Adrenal gland (tissue), 5 donors: ENCODE measurements at regions not wholly inside any gene's neighbourhood (a gene's known extent, or its start where the extent isn't known, plus 50 kb on each side); places are given as distances from the start of the nearest gene placed in this dataset.

ENCODE experiments used
- POLR2A ChIP-seq, 2 donors: fragments of 450-650 bp; IDR thresholded peaks; one replicate each; pipeline ENCODE4 v1.6.1; 2017; ENCODE audit warnings: antibody characterized with exemption in 2 of 2, mild to moderate bottlenecking in 2 of 2, moderate library complexity in 1 of 2
- TF ChIP-seq, protein P1 (sequence below), 6 experiments: fragments of 450-650 bp in 4 of 6; fragments of 200-600 bp in 2 of 6; sonication (generic) in 1 of 6; IDR thresholded peaks; 1 replicate in 5 of 6; 2 replicates in 1 of 6; pipeline versions ENCODE4 v1.5.1 to v1.8.0; 2016 to 2021; ENCODE audit warnings: antibody characterized with exemption in 6 of 6, mild to moderate bottlenecking in 2 of 6, moderate library complexity in 1 of 6
- donor health status: DM: no; HTN: no; CAD: no.

DNA sequence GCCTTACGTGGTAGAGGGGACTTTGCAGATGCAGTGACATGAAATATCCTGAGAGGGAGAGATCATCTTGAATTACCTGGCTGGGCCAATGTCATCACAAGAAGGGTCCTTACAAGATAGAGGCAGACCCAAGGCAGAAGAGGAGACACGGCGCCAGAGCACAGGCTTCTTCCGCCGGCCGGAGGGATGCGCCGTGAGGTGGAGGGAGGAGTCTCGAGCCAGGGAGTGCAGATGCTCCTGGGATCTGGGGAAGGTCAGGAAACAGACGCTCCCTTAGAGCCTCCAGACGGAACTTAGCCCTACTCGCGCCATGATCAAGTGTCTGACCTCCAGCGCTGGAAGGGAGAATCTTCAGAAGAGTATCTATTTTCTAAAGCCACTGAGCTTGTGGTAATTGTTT is 304.8 kb downstream of the GLRX3 start:
- TF ChIP-seq, protein P1, sequence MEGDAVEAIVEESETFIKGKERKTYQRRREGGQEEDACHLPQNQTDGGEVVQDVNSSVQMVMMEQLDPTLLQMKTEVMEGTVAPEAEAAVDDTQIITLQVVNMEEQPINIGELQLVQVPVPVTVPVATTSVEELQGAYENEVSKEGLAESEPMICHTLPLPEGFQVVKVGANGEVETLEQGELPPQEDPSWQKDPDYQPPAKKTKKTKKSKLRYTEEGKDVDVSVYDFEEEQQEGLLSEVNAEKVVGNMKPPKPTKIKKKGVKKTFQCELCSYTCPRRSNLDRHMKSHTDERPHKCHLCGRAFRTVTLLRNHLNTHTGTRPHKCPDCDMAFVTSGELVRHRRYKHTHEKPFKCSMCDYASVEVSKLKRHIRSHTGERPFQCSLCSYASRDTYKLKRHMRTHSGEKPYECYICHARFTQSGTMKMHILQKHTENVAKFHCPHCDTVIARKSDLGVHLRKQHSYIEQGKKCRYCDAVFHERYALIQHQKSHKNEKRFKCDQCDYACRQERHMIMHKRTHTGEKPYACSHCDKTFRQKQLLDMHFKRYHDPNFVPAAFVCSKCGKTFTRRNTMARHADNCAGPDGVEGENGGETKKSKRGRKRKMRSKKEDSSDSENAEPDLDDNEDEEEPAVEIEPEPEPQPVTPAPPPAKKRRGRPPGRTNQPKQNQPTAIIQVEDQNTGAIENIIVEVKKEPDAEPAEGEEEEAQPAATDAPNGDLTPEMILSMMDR (IDR thresholded peaks at IDR 0.05) = no peak
- TF ChIP-seq POLR2A (IDR thresholded peaks at IDR 0.05) = no peak
